T-helper 2 cell treated with Interferon-gamma antibody and Interleukin-4, amounts not matched to agents 5 μg/mL and 100 μg/mL, for 36 hours (primary cell): ENCODE measurements at regions not wholly inside any gene's neighbourhood (a gene's known extent, or its start where the extent isn't known, plus 50 kb on each side); places are given as distances from the start of the nearest gene placed in this dataset.
A peak's percentile ranks its signal among the peaks of the same experiment; 100 is the strongest.
"Not testable (repeated sequence)": the region's sequence is repeated elsewhere in the genome, so short reads cannot be mapped to it uniquely, and the experiment has no call there.

Source experiments
- DNase-seq: peaks from one replicate; pipeline ENCODE4 v3.0.0; 2021; ENCODE audit warnings: low spot score
- H3K27ac Mint-ChIP-seq: one replicate; pipeline ENCODE4 v1.8.0; 2021; ENCODE audit warnings: mild to moderate bottlenecking, mixed read lengths
- H3K27me3 Mint-ChIP-seq: one replicate; pipeline ENCODE4 v1.8.0; 2021; ENCODE audit warnings: low read depth, mixed read lengths
- H3K36me3 Mint-ChIP-seq: one replicate; pipeline ENCODE4 v1.8.0; 2021; ENCODE audit warnings: low read depth, mixed read lengths
- H3K4me1 Mint-ChIP-seq: one replicate; pipeline ENCODE4 v1.8.0; 2021; ENCODE audit warnings: low read depth, mixed read lengths
- H3K4me3 Mint-ChIP-seq: one replicate; pipeline ENCODE4 v1.8.0; 2022; ENCODE audit warnings: mild to moderate bottlenecking, moderate library complexity, mixed read lengths
- H3K9me3 Mint-ChIP-seq: one replicate; pipeline ENCODE4 v1.8.0; 2021; ENCODE audit warnings: mixed read lengths

DNA sequence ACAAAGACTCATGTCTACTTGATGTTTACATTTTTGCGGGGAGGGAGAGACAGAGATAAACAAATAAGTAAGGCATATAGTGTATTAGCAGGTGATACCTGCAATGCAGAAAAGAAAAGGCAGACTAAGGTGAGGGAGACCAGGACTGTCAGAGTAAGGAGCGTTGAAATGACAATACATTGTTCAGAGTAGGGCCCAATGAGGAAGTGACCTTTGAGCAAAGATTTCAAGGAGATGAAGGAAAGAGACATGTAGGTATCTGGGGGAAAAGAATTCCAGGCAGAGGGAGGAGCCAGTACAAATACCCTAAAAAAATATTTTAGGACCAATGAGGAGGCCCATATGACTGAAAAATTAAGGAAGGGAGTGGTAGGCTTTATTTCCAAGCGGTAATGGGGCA, 162.7 kb upstream of the PRSS1 start:
- no peaks in the 10 kb centered on the region for H3K36me3 Mint-ChIP-seq
- H3K27me3 Mint-ChIP-seq = no peaks in the 10 kb centered on the region
- H3K9me3 Mint-ChIP-seq = no peaks in the 10 kb centered on the region
- H3K4me3 Mint-ChIP-seq = no peak overlapping the region
- no peak overlapping the region for H3K27ac Mint-ChIP-seq
- H3K4me1 Mint-ChIP-seq = peaks cover 14% of the 10 kb centered on the region
- DNase-seq = no peak

DNA sequence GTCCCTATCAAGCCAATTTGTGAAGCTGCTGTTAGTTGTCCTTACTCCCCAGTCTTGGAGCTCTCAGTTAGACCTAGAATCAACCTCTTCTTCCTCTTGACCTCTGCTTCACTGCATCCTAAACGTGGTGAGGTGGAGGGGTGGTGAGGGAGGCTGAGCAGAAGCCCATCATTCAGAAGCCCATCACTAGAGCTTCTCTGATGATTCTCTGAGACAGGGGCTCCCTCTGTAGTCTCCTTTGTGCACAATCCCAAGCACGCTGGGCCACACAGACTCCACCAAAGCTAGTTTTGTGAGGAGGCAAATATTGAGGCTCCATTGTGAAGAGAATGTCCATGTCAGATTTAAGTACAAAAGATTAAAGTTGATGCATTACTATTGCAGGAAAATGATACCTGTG, 163.8 kb upstream of the PRSS1 start:
- H3K36me3 Mint-ChIP-seq = no peaks in the 10 kb centered on the region
- no peak overlapping the region for H3K27ac Mint-ChIP-seq
- no peak for DNase-seq
- no peaks in the 10 kb centered on the region for H3K27me3 Mint-ChIP-seq
- H3K4me1 Mint-ChIP-seq = peaks cover 25% of the 10 kb centered on the region
- no peaks in the 10 kb centered on the region for H3K9me3 Mint-ChIP-seq
- no peak overlapping the region for H3K4me3 Mint-ChIP-seq

DNA sequence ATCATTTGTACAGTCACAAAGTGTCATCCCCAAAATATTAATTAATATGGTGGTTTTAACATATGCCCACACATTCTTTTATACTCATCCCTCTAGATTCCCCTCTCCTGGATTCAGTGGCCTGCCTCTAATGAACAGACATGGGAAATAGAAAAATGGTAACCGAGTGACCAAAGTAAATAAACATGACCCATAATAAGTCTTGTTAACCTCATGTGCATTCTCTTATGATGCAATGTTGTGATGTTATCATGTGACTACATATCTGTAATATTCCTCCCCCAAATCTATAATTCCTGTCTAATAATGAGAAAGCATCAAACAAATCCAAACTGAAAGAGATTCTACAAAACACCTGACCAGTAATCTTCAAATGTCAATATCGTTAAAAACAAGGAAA, 164.5 kb upstream of the PRSS1 start:
- Mint-ChIP-seq H3K9me3 (no peaks in the 10 kb centered on the region), H3K27ac (no peak overlapping the region), H3K36me3 (no peaks in the 10 kb centered on the region), H3K4me1 (peaks cover 31% of the 10 kb centered on the region), H3K4me3 (no peak overlapping the region), H3K27me3 (no peaks in the 10 kb centered on the region)
- no peak for DNase-seq

DNA sequence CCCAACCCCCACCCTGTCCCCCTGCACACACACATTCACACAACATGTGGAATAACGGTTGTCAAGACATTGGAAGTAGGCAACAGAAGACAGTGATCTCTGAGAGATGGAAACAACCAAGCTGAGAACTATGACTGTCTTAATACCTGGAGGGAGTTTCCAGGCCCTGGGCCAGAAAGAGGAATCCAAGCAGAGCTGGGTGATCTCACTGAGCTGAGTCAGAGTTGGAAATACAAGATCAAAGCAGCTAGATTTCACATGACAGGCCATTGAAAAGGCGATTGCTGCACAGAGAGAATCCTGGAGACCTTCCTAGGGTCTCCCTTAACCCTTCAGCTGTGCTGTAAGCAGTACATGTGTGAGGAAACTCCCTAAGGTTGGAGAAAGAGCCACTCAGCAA, 165.8 kb upstream of the PRSS1 start:
- H3K36me3 Mint-ChIP-seq = no peaks in the 10 kb centered on the region
- H3K27ac Mint-ChIP-seq = no peak overlapping the region
- no peaks in the 10 kb centered on the region for H3K27me3 Mint-ChIP-seq
- peak; percentile 44 for DNase-seq
- peaks cover 37% of the 10 kb centered on the region for H3K4me1 Mint-ChIP-seq
- H3K4me3 Mint-ChIP-seq = no peak overlapping the region
- no peaks in the 10 kb centered on the region for H3K9me3 Mint-ChIP-seq

DNA sequence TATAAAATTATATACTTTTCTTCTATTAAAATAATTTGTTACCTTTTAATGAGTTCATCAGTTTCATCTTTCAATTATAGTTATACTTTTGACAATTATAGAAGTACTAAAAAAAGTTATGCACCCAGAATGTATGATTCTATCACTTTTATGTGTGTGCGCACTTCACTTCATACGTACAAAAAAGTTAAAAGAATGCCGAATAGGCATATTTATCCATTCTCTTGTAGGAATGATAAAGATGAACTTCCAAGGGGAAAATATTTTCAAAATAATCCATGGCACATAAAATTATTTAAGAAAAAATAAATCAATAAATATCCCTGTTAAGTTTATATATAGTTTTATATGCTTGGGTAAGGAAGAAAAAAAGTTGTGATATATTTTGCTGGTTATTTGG, 166.9 kb upstream of the PRSS1 start:
- Mint-ChIP-seq H3K36me3 (no peaks in the 10 kb centered on the region), H3K4me3 (no peak overlapping the region), H3K9me3 (no peaks in the 10 kb centered on the region), H3K27me3 (no peaks in the 10 kb centered on the region), H3K27ac (no peak overlapping the region), H3K4me1 (peaks cover 37% of the 10 kb centered on the region)
- no peak for DNase-seq

DNA sequence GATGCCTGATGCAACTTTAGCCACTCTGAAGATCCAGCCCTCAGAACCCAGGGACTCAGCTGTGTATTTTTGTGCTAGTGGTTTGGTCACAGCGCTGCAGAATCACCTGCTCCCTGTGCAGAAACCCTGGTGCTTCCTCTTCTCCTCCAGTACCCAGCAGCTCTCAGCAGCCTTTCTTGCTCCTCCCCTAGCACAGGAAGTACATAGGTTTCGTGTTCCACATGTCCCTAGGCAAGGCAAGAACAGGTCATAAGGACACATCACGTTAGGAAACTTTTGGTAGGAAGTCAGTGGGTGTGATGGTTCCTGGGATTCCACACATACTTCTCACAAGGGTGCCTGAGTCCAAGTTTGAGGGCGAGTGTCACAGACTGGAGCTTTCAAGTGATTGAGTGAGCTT, 167.9 kb upstream of the PRSS1 start:
- Mint-ChIP-seq H3K27ac (peak overlapping the region; percentile 56), H3K4me1 (peaks cover 34% of the 10 kb centered on the region), H3K27me3 (no peaks in the 10 kb centered on the region), H3K36me3 (no peaks in the 10 kb centered on the region), H3K4me3 (peak overlapping the region; percentile 46), H3K9me3 (no peaks in the 10 kb centered on the region)
- DNase-seq = peak; percentile 22

DNA sequence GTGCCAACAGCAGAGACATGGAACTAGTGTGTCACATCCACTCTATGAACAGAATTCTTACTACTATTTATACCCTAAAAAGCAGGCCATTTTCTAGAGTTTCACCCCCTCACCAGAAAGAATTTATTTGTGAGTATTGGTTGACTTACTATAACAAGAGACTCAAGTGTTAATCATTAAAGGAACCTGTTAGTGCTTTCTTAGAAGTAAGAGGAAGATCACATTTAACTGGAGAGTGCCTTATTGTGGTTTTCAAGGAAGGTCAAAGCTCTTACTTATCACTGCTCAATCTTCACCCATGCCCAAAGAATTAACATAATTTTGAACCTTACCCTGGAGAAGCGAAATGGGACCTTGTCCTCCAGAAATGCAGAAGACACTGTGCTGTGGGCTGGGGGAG, 169.3 kb upstream of the PRSS1 start:
- peak overlapping the region; percentile 46 for H3K4me3 Mint-ChIP-seq
- H3K9me3 Mint-ChIP-seq = no peaks in the 10 kb centered on the region
- H3K27ac Mint-ChIP-seq = peak overlapping the region; percentile 34
- H3K27me3 Mint-ChIP-seq = no peaks in the 10 kb centered on the region
- peaks cover 34% of the 10 kb centered on the region for H3K4me1 Mint-ChIP-seq
- DNase-seq = no peak
- H3K36me3 Mint-ChIP-seq = no peaks in the 10 kb centered on the region

DNA sequence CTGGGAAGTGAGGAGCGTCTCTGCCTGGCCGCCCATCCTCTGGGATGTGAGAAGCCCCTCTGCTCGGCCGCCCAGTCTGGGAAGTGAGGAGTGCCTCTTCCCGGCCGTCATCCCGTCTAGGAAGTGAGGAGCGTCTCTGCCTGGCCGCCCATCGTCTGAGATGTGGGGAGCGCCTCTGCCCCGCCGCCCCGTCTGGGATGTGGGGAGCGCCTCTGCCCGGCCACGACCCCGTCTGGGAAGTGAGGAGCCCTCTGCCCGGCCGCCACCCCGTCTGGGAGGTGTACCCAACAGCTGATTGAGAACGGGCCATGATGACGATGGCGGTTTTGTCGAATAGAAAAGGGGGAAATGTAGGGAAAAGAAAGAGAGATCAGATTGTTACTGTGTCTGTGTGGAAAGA, 173.9 kb upstream of the PRSS1 start:
- not testable (repeated sequence) for H3K36me3 Mint-ChIP-seq, H3K9me3 Mint-ChIP-seq, H3K27me3 Mint-ChIP-seq, DNase-seq, H3K4me3 Mint-ChIP-seq, H3K27ac Mint-ChIP-seq
- peaks cover 15% of the 10 kb centered on the region for H3K4me1 Mint-ChIP-seq

DNA sequence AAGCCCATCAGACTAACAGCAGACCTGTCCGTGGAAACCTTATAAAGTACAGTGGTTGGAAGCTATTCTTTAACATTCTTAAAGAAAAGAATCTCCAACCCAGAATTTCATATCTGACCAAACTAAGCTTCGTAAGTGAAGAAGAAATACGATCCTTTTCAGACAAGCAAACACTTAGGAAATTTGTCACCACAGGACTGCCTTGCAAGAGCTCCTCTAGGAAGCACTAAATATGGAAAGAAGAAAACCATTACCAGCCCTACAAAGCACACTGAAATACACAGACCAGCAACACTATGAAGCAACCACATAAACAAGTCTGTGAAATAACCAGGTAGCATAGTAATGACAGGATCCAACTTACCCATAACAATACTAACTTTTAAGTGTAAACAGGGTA, 177.7 kb upstream of the PRSS1 start:
- Mint-ChIP-seq H3K4me3 (no peak overlapping the region), H3K9me3 (no peaks in the 10 kb centered on the region), H3K27me3 (peaks cover 10% of the 10 kb centered on the region), H3K4me1 (peaks cover 2% of the 10 kb centered on the region), H3K27ac (no peak overlapping the region), H3K36me3 (no peaks in the 10 kb centered on the region)
- DNase-seq = no peak

DNA sequence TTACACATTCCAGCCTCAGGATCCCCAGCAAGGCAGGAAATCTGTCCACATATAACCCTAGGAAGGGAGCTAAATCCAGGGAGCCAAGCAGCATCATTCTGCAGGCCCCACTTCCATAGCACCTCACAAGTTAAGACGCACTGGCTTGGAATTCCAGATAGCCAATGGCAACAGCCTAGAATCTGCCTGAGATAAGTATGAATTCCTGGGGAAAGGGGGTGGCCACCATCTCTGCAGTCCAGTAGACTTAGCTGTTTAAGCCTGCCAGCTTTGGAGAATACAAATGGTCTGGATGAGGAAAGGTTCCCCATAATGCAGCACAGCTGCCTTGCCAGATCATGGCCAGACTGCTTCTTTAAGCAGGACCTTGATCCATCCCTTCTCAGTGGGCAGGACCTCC, 179.4 kb upstream of the PRSS1 start:
- Mint-ChIP-seq H3K9me3 (no peaks in the 10 kb centered on the region), H3K36me3 (no peaks in the 10 kb centered on the region), H3K27ac (no peak overlapping the region), H3K4me3 (no peak overlapping the region), H3K4me1 (peaks cover 2% of the 10 kb centered on the region), H3K27me3 (peaks cover 10% of the 10 kb centered on the region)
- no peak for DNase-seq

DNA sequence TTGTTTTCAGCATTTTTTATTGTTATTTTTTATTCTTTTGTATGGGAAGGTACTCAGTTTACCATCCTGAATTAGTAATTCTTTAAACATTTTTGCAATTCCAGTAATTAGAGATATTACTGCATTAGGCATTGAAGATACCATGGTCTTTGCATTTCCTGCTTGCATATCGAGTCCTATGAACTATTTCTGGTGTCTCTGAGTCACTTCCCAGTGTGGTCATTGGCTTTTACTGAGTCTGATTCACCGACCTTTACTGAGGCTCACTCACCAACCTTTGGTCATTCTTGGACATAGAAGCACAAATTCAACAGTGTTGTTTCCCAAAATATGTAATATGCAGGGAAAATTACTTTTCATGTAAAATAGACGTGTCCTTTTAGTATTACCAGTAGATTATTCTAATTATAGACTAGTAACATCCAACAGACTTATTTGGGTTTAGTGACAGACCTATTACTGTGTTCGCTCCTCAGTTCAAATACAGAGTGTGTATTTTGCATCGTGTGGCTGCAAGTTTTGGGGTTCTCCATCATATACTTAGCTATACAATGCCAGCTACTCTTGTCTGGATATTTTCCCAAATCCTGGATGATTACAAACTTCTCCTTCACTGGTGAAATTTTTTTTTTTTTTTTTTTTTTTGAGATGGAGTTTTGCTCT, 180.7 kb upstream of the PRSS1 start:
- no peaks in the 10 kb centered on the region for H3K36me3 Mint-ChIP-seq
- H3K27ac Mint-ChIP-seq = no peak overlapping the region
- H3K27me3 Mint-ChIP-seq = peaks cover 13% of the 10 kb centered on the region
- no peaks in the 10 kb centered on the region for H3K9me3 Mint-ChIP-seq
- DNase-seq = no peak
- H3K4me3 Mint-ChIP-seq = no peak overlapping the region
- H3K4me1 Mint-ChIP-seq = peaks cover 2% of the 10 kb centered on the region

DNA sequence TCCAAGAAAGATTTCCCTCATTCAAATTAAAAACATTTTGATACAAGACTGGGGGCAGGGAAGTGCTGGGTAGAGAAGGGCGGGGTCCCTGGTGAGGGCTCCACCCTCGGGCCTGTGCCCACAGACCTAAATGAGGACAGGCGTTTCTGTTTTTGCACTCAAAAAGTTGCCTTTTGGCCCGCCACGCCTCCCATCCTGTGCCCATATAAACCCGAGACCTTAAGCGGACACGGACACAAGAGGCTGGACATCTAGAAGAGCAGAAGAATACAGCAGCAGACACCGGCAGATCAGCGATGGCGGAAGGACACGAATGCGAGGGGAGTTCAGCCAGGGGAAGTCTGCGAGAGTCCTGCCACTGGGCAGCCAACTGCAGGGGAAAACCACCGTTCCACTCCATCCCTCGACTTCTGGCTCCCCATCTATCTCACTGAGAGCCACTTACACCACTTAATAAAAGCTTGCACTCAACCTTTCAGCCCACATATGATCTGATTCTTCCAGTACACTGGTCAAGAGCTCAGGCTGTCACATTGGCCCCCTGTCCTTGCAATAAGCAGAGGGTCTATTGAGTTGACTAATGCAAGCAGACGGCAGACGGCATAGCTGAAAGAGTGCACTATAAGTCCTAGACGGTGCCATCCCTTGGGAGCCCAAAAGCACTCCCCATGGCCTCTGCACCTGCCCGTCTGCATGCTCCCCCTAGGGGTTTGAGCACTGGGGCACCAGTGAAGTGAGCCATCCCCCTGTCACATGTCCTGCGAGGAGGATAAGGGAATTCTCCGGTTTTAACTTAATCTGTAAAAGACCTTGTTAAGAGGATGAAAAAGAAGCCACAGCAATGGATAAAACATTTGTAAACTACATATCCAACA, 181.8 kb upstream of the PRSS1 start:
- DNase-seq = no peak
- peaks cover 18% of the 10 kb centered on the region for H3K27me3 Mint-ChIP-seq
- no peaks in the 10 kb centered on the region for H3K4me1 Mint-ChIP-seq
- no peak overlapping the region for H3K27ac Mint-ChIP-seq
- no peak overlapping the region for H3K4me3 Mint-ChIP-seq
- no peaks in the 10 kb centered on the region for H3K36me3 Mint-ChIP-seq
- H3K9me3 Mint-ChIP-seq = no peaks in the 10 kb centered on the region

DNA sequence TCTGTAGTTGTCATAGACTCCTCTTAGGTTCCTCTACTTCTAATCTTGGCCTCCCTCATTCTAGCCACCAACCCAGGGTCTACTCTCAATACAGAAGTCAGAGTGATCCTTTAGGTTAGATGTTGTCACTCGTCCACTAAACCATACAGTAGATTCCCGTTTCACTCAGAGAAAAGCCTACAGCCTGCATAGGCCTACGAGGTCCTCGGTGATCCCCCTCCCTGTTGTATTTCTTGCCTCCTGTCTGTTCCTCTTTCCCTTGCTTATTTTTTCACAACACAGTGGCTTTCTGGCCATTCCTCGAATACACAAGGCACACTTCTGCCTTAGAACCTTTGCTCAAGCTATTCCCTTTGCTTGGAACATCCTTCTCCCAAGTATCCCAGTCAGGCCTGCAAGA, 183.0 kb upstream of the PRSS1 start:
- no peak for DNase-seq
- Mint-ChIP-seq H3K36me3 (no peaks in the 10 kb centered on the region), H3K27ac (no peak overlapping the region), H3K9me3 (no peaks in the 10 kb centered on the region), H3K27me3 (peaks cover 13% of the 10 kb centered on the region), H3K4me3 (no peak overlapping the region), H3K4me1 (no peaks in the 10 kb centered on the region)

DNA sequence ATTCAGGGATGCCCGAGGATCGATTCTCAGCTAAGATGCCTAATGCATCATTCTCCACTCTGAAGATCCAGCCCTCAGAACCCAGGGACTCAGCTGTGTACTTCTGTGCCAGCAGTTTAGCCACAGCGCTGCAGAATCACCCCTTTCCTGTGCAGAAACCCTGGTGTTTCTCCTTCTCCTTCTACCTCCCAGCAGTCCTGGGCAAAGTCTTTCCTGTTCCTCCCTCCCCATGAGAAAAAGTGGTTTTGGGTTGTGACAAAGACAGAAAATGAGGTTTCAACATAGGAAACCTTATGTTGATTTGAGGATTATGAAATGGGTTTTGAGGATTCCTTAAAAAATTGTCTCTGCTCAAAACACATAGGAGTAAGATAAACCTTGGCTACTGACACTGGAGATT, 185.1 kb upstream of the PRSS1 start:
- not testable (repeated sequence) for DNase-seq, H3K9me3 Mint-ChIP-seq, H3K36me3 Mint-ChIP-seq, H3K4me1 Mint-ChIP-seq, H3K27ac Mint-ChIP-seq
- H3K4me3 Mint-ChIP-seq = peak overlapping the region; percentile 34
- peaks cover 14% of the 10 kb centered on the region for H3K27me3 Mint-ChIP-seq
